ENCODE measurements at regions not wholly inside any gene's neighbourhood (a gene's known extent, or its start where the extent isn't known, plus 50 kb on each side); places are given as distances from the start of the nearest gene placed in this dataset.

GRCh38 chr3:8128686-8129085 lies 372.9 kb upstream of the LMCD1 start:
- Histone ChIP-seq H3K9me3 (peaks cover 0 to 6% (median 0%) of the 10 kb centered on the region in 4 donors), H3K27ac (no peak overlapping the region), H3K36me3 (no peaks in the 10 kb centered on the region), H3K4me3 (no peak overlapping the region), H3K27me3 (no peaks in the 10 kb centered on the region), H3K4me1 (no peaks in the 10 kb centered on the region)
- peak in 1 of 2 donors; percentile 32 for DNase-seq
- TF ChIP-seq POLR2AphosphoS5 (IDR thresholded peaks at IDR 0.05) = no peak
- no peak for TF ChIP-seq EP300 (IDR thresholded peaks at IDR 0.05)
- TF ChIP-seq CTCF (IDR thresholded peaks at IDR 0.05) = no peak
- no peak for TF ChIP-seq POLR2A (IDR thresholded peaks at IDR 0.05)
- WGBS, 5 donors = 28 to 34% (median 30%) methylated on average over 2 of the region's 2 CpGs
- intact Hi-C loops (cut with DNase I; ENCODE audit: low total_unique reads) = no loop called here

DNA sequence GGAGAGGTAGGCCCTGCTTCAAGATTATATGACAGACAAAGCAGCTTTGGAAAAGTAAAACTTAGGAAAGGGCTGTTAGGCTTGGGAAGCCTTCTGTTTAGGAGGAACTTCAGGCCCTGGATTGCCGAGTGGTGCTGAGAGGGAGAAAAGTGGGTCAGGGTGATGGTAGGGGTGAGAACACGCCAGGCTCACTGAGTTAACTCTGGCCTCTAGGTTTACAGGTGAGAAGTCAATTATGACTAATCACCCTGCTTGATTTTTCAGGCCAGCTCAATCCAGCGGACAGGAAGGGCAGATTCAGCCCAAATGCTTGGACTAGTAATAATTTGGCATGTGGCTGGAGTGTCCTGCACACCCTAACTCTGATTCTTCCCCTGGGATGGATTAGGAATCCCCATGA lies 365.1 kb upstream of the LMCD1 start:
- WGBS, 5 donors = 54 to 72% (median 66%) methylated on average over 3 of the region's 3 CpGs
- intact Hi-C loops (cut with DNase I; ENCODE audit: low total_unique reads) = no loop called here
- no peaks in the 10 kb centered on the region for H3K27me3 ChIP-seq
- H3K4me1 ChIP-seq = peaks cover 0 to 17% (median 0%) of the 10 kb centered on the region in 4 donors
- no peak overlapping the region for H3K27ac ChIP-seq
- no peak overlapping the region for H3K4me3 ChIP-seq
- H3K36me3 ChIP-seq = no peaks in the 10 kb centered on the region
- H3K9me3 ChIP-seq = peaks cover 0 to 2% (median 0%) of the 10 kb centered on the region in 4 donors
- TF ChIP-seq POLR2A (IDR thresholded peaks at IDR 0.05) (no peak), POLR2AphosphoS5 (IDR thresholded peaks at IDR 0.05) (no peak), CTCF (IDR thresholded peaks at IDR 0.05) (no peak), EP300 (IDR thresholded peaks at IDR 0.05) (no peak)
- DNase-seq = no peak

DNA sequence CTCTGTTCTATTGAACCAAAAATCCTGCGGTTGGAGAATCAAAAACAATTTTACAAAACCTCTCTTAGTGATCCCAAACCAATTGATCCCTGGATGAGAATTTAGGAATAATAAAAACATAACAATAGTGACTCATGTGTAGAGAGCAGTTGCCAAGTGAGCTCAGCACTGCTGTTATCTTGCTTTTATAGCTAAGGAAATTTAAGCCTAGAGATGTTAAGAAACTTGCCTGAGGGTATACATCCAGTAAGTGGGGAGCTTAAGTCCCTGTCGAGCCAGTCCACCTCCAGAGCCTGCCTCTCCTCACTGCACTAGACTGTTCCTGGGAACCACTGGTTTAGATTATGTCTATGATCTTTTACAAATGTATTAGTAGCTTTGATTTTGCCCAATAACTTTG lies 358.4 kb upstream of the LMCD1 start:
- intact Hi-C loops (cut with DNase I; ENCODE audit: low total_unique reads) = no loop called here

DNA sequence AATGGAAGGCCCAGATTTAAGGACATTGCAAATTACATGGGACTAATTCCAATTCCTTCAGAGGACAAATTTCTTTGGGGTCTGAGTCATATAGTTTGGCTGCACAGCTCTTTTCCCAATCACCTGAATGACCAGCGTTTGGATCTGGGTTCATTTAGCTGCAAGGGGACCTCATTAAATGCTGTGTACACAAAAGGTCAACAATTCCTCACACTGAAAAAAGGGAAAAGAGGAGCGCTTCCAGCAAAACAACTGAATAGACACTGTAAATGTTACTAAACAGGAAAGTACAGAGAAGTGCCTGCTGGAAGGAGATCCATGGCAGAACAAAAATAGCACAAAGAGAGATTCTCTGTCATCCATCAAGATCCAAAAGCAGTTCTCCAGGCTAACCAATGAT lies 356.0 kb upstream of the LMCD1 start:
- Histone ChIP-seq H3K36me3 (no peaks in the 10 kb centered on the region), H3K27ac (no peak overlapping the region), H3K4me1 (no peaks in the 10 kb centered on the region), H3K9me3 (no peaks in the 10 kb centered on the region), H3K27me3 (no peaks in the 10 kb centered on the region), H3K4me3 (no peak overlapping the region)
- intact Hi-C loops (cut with DNase I; ENCODE audit: low total_unique reads) = no loop called here
- 25 to 67% (median 59%) methylated on average over 2 of the region's 2 CpGs for WGBS, 5 donors
- TF ChIP-seq EP300 (IDR thresholded peaks at IDR 0.05) (no peak), CTCF (IDR thresholded peaks at IDR 0.05) (no peak), POLR2A (IDR thresholded peaks at IDR 0.05) (no peak), POLR2AphosphoS5 (IDR thresholded peaks at IDR 0.05) (no peak)
- DNase-seq = no peak

More for the DNA sequence above, 358.4 kb upstream of the LMCD1 start:
- Histone ChIP-seq H3K4me3 (no peak overlapping the region), H3K27me3 (no peaks in the 10 kb centered on the region), H3K27ac (no peak overlapping the region), H3K36me3 (no peaks in the 10 kb centered on the region), H3K4me1 (peaks cover 0 to 1% (median 0%) of the 10 kb centered on the region in 4 donors), H3K9me3 (no peaks in the 10 kb centered on the region)
- TF ChIP-seq POLR2A (IDR thresholded peaks at IDR 0.05) (no peak), EP300 (IDR thresholded peaks at IDR 0.05) (no peak), POLR2AphosphoS5 (IDR thresholded peaks at IDR 0.05) (no peak), CTCF (IDR thresholded peaks at IDR 0.05) (no peak)
- 37 to 51% (median 43%) methylated on average over 2 of the region's 2 CpGs for WGBS, 5 donors
- DNase-seq = no peak

All from stomach (tissue), 8 donors.